H1 (cell line): ENCODE measurements at regions not wholly inside any gene's neighbourhood (a gene's known extent, or its start where the extent isn't known, plus 50 kb on each side); places are given as distances from the start of the nearest gene placed in this dataset.

Experiments
- CTCF ChIA-PET: fragments of 300-600 bp; sonication (Branson Sonifier 250); formaldehyde crosslinking; loops from one replicate; lab custom pipeline; 2021; ENCODE audit not compliant: partially characterized antibody; lab: Charles Lee
- POLR2A ChIA-PET: fragments of 300-600 bp; sonication (Branson Sonifier 250); formaldehyde crosslinking; loops from one replicate; lab custom pipeline; 2021; ENCODE audit warnings: inconsistent platforms; ENCODE audit not compliant: partially characterized antibody; lab: Charles Lee
- DNase-seq, 2 experiments: peaks; one replicate each; pipeline versions ENCODE4 v3.0.0 to v3.0.0-alpha.2; 2010 to 2022; ENCODE audit warnings: low spot score in 2 of 2, low read depth in 1 of 2, mixed read lengths in 1 of 2
- FAIRE-seq: peaks from 2 replicates; lab custom pipeline; 2011; peaks lifted over from hg19 to GRCh38; lab: Jason Lieb, UNC
- H2AFZ ChIP-seq: 2 replicates; pipeline ENCODE4 v1.8.1; 2012; ENCODE audit warnings: low read length, inconsistent platforms
- H2AK5ac ChIP-seq: 2 replicates; pipeline ENCODE4 v1.6.1; 2013; ENCODE audit warnings: low read depth, low read length
- H2BK120ac ChIP-seq: replicated peaks from 2 replicates; pipeline ENCODE3; 2013; ENCODE audit warnings: low read depth, low read length, inconsistent platforms
- H2BK12ac ChIP-seq: 2 replicates; pipeline ENCODE4 v1.6.1; 2013; ENCODE audit warnings: low read depth, low read length
- H2BK15ac ChIP-seq: 2 replicates; pipeline ENCODE4 v1.6.1; 2013; ENCODE audit warnings: low read length
- H2BK20ac ChIP-seq: 2 replicates; pipeline ENCODE4 v1.6.1; 2013; ENCODE audit warnings: low read length
- H2BK5ac ChIP-seq: 2 replicates; pipeline ENCODE4 v1.6.1; 2013; ENCODE audit warnings: low read depth, low read length
- H3K14ac ChIP-seq: 2 replicates; pipeline ENCODE4 v1.6.1; 2013; ENCODE audit warnings: inconsistent platforms; ENCODE audit not compliant: insufficient read length
- H3K18ac ChIP-seq: 2 replicates; pipeline ENCODE4 v1.6.1; 2013; ENCODE audit warnings: low read length; ENCODE audit errors: extremely low read depth
- H3K23ac ChIP-seq: 2 replicates; pipeline ENCODE4 v1.6.1; 2013; ENCODE audit warnings: inconsistent platforms; ENCODE audit not compliant: insufficient read length
- H3K23me2 ChIP-seq: 2 replicates; pipeline ENCODE4 v1.6.1; 2013; ENCODE audit warnings: low read depth, low read length
- H3K27ac ChIP-seq: 2 replicates; pipeline ENCODE4 v1.6.1; 2011; ENCODE audit warnings: low read depth, low read length, inconsistent platforms
- H3K27me3 ChIP-seq, 4 experiments: replicated peaks in 1 of 4; 1 replicate in 1 of 4; 2 replicates in 3 of 4; pipeline versions ENCODE4 v1.6.1 to v1.8.1; 2011 to 2013; ENCODE audit warnings: low read length in 3 of 4, mild to moderate bottlenecking in 3 of 4, inconsistent platforms in 2 of 4, mixed read lengths in 2 of 4, moderate library complexity in 1 of 4; ENCODE audit not compliant: control insufficient read depth in 3 of 4, insufficient read depth in 3 of 4; ENCODE audit errors: extremely low read depth in 1 of 4
- H3K36me3 ChIP-seq, 4 experiments: 2 replicates each; pipeline versions ENCODE4 v1.6.1 to v1.8.1; 2011 to 2013; ENCODE audit warnings: mild to moderate bottlenecking in 4 of 4, low read length in 3 of 4, moderate library complexity in 2 of 4, control low read depth in 1 of 4, inconsistent platforms in 1 of 4; ENCODE audit not compliant: insufficient read depth in 4 of 4, control insufficient read depth in 2 of 4
- H3K4ac ChIP-seq: replicated peaks from 2 replicates; pipeline ENCODE3; 2013; ENCODE audit warnings: low read length, low read depth, mixed read lengths, inconsistent platforms; ENCODE audit not compliant: insufficient read length
- H3K4me1 ChIP-seq, 4 experiments: replicated peaks in 1 of 4; 1 replicate in 1 of 4; 2 replicates in 3 of 4; pipeline versions ENCODE4 v1.6.1 to v1.8.1; 2011 to 2013; ENCODE audit warnings: low read length in 3 of 4, inconsistent platforms in 2 of 4, mixed read lengths in 1 of 4; ENCODE audit not compliant: insufficient read depth in 4 of 4, control insufficient read depth in 3 of 4
- H3K4me2 ChIP-seq, 2 experiments: 2 replicates each; pipeline versions ENCODE4 v1.6.1 to v1.8.1; 2011 to 2013; ENCODE audit warnings: low read depth in 2 of 2, low read length in 2 of 2, control low read depth in 1 of 2, inconsistent platforms in 1 of 2, mild to moderate bottlenecking in 1 of 2; ENCODE audit not compliant: insufficient read depth in 1 of 2
- H3K4me3 ChIP-seq, 4 experiments: fragments of 200-600, 300-600 bp in 1 of 4; sonication (generic), shearing (Covaris generic), sonication (Bioruptor Twin) in 1 of 4; 2 replicates each; pipeline versions ENCODE4 v1.5.1 to v1.8.1; 2011 to 2016; ENCODE audit warnings: low read length in 4 of 4, low read depth in 3 of 4, control low read depth in 2 of 4, inconsistent platforms in 2 of 4, mild to moderate bottlenecking in 2 of 4, mixed read lengths in 1 of 4, moderate library complexity in 1 of 4; ENCODE audit not compliant: insufficient read depth in 2 of 4; ENCODE audit errors: extremely low read depth in 1 of 4
- H3K56ac ChIP-seq: replicated peaks from 2 replicates; pipeline ENCODE3; 2013; ENCODE audit warnings: low read depth, mild to moderate bottlenecking, mixed read lengths, low read length, inconsistent platforms; ENCODE audit not compliant: insufficient read length
- H3K79me1 ChIP-seq: 2 replicates; pipeline ENCODE4 v1.6.1; 2013; ENCODE audit warnings: low read depth, low read length, control low read depth
- H3K79me2 ChIP-seq, 2 experiments: 2 replicates each; pipeline versions ENCODE4 v1.6.1 to v1.8.1; 2012 to 2013; ENCODE audit warnings: low read length in 2 of 2, mild to moderate bottlenecking in 2 of 2, inconsistent platforms in 1 of 2; ENCODE audit not compliant: insufficient read depth in 2 of 2, control insufficient read depth in 1 of 2
- H3K9ac ChIP-seq, 4 experiments: replicated peaks in 1 of 4; 1 replicate in 1 of 4; 2 replicates in 3 of 4; pipeline versions ENCODE4 v1.6.1 to v1.8.1; 2011 to 2013; ENCODE audit warnings: low read depth in 3 of 4, low read length in 3 of 4, control low read depth in 2 of 4, mild to moderate bottlenecking in 2 of 4, moderate library complexity in 2 of 4, inconsistent platforms in 1 of 4; ENCODE audit errors: extremely low read depth in 1 of 4
- H3K9me3 ChIP-seq, 2 experiments: 2 replicates each; pipeline versions ENCODE4 v1.6.1 to v1.8.1; 2012 to 2013; ENCODE audit warnings: mild to moderate bottlenecking in 2 of 2, moderate library complexity in 2 of 2, control low read depth in 1 of 2, inconsistent platforms in 1 of 2, low read depth in 1 of 2, low read length in 1 of 2, mixed read lengths in 1 of 2; ENCODE audit not compliant: insufficient read depth in 2 of 2
- H4K20me1 ChIP-seq, 2 experiments: replicated peaks in 1 of 2; 2 replicates each; pipeline versions ENCODE3 to v1.8.1; 2011 to 2013; ENCODE audit warnings: inconsistent platforms in 2 of 2, low read length in 2 of 2, mild to moderate bottlenecking in 1 of 2; ENCODE audit not compliant: insufficient read depth in 2 of 2, control insufficient read depth in 1 of 2
- H4K5ac ChIP-seq: 2 replicates; pipeline ENCODE4 v1.6.1; 2013; ENCODE audit warnings: low read length, low read depth, mixed read lengths, inconsistent platforms; ENCODE audit not compliant: insufficient read length
- H4K8ac ChIP-seq: 2 replicates; pipeline ENCODE4 v1.8.0; 2013; ENCODE audit warnings: mild to moderate bottlenecking, moderate library complexity, low read length, inconsistent platforms; ENCODE audit not compliant: insufficient read depth; ENCODE audit errors: extremely low read depth
- H4K91ac ChIP-seq: replicated peaks from 2 replicates; pipeline ENCODE3; 2013; ENCODE audit warnings: low read length, mixed read lengths, inconsistent platforms; ENCODE audit not compliant: insufficient read length
- TF ChIP-seq, protein P1 (sequence below): fragments of 300-600 bp; sonication (generic); IDR thresholded peaks from 2 replicates; pipeline ENCODE4 v1.7.1; 2012; ENCODE audit warnings: low read length, moderate library complexity, mild to moderate bottlenecking, inconsistent platforms; ENCODE audit not compliant: insufficient replicate concordance

DNA sequence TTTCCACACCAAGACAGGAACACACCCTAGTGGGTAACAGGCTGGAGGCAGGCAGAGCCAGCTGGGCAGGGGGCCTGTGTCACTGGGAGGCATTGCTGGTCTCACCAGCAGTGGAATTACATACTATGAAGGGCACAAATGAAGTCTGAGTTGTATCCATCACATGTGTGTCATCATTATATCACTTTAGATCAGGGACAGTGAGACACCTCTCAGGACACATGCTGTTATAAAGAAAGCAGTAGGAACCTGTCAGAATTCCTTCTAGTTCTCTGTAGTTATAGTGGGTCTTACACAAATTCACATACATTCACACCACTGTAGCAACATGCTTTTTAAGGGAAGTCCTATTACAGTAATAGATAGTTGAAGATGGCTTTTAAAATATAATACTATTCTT, 63.5 kb upstream of the FYN start:
- Histone ChIP-seq H3K9ac (no peak overlapping the region), H3K14ac (no peak overlapping the region), H4K5ac (no peak overlapping the region), H3K9me3 (peaks cover 0 to under 1% of the 10 kb centered on the region in 2 experiments; a peak in 1 of 4 replicates), H2BK120ac (no peak overlapping the region), H3K23me2 (no peaks in the 10 kb centered on the region), H3K18ac (no peak overlapping the region), H3K4me2 (no peak overlapping the region), H3K79me2 (no peaks in the 10 kb centered on the region), H2AK5ac (no peak overlapping the region), H4K8ac (no peak overlapping the region), H4K20me1 (no peaks in the 10 kb centered on the region), H2AFZ (no peak overlapping the region), H3K79me1 (no peaks in the 10 kb centered on the region), H3K27me3 (no peaks in the 10 kb centered on the region), H2BK20ac (no peak overlapping the region), H3K23ac (no peak overlapping the region), H2BK12ac (no peak overlapping the region), H2BK5ac (no peak overlapping the region), H3K4me3 (no peak overlapping the region), H3K4me1 (0 out of 7 replicates have a peak, but pooled peaks cover 0 to 2% (median 0%) of the 10 kb centered on the region in 4 experiments), H4K91ac (no peak overlapping the region), H3K36me3 (no peaks in the 10 kb centered on the region), H3K4ac (no peak overlapping the region), H3K56ac (no peak overlapping the region), H2BK15ac (no peak overlapping the region), H3K27ac (no peak overlapping the region)
- DNase-seq: no peak
- no peak for FAIRE-seq
- ChIA-PET POLR2A (interaction anchor here (1.9 kb wide), 1 partner anchor 9 kb away, joined by 7 read pairs; no protein-coding TSS in a partner anchor), CTCF (interaction anchor here (0.6 to 0.7 kb wide), 3 partner anchors 63 to 173 kb away, joined by 3 read pairs; no protein-coding TSS in a partner anchor)
- TF ChIP-seq, protein P1, sequence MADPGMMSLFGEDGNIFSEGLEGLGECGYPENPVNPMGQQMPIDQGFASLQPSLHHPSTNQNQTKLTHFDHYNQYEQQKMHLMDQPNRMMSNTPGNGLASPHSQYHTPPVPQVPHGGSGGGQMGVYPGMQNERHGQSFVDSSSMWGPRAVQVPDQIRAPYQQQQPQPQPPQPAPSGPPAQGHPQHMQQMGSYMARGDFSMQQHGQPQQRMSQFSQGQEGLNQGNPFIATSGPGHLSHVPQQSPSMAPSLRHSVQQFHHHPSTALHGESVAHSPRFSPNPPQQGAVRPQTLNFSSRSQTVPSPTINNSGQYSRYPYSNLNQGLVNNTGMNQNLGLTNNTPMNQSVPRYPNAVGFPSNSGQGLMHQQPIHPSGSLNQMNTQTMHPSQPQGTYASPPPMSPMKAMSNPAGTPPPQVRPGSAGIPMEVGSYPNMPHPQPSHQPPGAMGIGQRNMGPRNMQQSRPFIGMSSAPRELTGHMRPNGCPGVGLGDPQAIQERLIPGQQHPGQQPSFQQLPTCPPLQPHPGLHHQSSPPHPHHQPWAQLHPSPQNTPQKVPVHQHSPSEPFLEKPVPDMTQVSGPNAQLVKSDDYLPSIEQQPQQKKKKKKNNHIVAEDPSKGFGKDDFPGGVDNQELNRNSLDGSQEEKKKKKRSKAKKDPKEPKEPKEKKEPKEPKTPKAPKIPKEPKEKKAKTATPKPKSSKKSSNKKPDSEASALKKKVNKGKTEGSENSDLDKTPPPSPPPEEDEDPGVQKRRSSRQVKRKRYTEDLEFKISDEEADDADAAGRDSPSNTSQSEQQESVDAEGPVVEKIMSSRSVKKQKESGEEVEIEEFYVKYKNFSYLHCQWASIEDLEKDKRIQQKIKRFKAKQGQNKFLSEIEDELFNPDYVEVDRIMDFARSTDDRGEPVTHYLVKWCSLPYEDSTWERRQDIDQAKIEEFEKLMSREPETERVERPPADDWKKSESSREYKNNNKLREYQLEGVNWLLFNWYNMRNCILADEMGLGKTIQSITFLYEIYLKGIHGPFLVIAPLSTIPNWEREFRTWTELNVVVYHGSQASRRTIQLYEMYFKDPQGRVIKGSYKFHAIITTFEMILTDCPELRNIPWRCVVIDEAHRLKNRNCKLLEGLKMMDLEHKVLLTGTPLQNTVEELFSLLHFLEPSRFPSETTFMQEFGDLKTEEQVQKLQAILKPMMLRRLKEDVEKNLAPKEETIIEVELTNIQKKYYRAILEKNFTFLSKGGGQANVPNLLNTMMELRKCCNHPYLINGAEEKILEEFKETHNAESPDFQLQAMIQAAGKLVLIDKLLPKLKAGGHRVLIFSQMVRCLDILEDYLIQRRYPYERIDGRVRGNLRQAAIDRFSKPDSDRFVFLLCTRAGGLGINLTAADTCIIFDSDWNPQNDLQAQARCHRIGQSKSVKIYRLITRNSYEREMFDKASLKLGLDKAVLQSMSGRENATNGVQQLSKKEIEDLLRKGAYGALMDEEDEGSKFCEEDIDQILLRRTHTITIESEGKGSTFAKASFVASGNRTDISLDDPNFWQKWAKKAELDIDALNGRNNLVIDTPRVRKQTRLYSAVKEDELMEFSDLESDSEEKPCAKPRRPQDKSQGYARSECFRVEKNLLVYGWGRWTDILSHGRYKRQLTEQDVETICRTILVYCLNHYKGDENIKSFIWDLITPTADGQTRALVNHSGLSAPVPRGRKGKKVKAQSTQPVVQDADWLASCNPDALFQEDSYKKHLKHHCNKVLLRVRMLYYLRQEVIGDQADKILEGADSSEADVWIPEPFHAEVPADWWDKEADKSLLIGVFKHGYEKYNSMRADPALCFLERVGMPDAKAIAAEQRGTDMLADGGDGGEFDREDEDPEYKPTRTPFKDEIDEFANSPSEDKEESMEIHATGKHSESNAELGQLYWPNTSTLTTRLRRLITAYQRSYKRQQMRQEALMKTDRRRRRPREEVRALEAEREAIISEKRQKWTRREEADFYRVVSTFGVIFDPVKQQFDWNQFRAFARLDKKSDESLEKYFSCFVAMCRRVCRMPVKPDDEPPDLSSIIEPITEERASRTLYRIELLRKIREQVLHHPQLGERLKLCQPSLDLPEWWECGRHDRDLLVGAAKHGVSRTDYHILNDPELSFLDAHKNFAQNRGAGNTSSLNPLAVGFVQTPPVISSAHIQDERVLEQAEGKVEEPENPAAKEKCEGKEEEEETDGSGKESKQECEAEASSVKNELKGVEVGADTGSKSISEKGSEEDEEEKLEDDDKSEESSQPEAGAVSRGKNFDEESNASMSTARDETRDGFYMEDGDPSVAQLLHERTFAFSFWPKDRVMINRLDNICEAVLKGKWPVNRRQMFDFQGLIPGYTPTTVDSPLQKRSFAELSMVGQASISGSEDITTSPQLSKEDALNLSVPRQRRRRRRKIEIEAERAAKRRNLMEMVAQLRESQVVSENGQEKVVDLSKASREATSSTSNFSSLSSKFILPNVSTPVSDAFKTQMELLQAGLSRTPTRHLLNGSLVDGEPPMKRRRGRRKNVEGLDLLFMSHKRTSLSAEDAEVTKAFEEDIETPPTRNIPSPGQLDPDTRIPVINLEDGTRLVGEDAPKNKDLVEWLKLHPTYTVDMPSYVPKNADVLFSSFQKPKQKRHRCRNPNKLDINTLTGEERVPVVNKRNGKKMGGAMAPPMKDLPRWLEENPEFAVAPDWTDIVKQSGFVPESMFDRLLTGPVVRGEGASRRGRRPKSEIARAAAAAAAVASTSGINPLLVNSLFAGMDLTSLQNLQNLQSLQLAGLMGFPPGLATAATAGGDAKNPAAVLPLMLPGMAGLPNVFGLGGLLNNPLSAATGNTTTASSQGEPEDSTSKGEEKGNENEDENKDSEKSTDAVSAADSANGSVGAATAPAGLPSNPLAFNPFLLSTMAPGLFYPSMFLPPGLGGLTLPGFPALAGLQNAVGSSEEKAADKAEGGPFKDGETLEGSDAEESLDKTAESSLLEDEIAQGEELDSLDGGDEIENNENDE: no peak
